Fibroblast of lung (primary cell): ENCODE measurements at regions not wholly inside any gene's neighbourhood (a gene's known extent, or its start where the extent isn't known, plus 50 kb on each side); places are given as distances from the start of the nearest gene placed in this dataset.

Experiments used
- CTCF ChIP-seq, 2 donors: IDR thresholded peaks in 1 of 2; conservative IDR thresholded peaks in 1 of 2; 1 replicate in 1 of 2; 2 replicates in 1 of 2; pipeline ENCODE4 v1.5.1; 2011 to 2012; ENCODE audit warnings: low read length in 2 of 2, control low read depth in 1 of 2, inconsistent platforms in 1 of 2, low read depth in 1 of 2, mild to moderate bottlenecking in 1 of 2
- EZH2 ChIP-seq: IDR thresholded peaks from 2 replicates; pipeline ENCODE4 v1.5.1; 2012; ENCODE audit warnings: low read length, control low read depth, mild to moderate bottlenecking; ENCODE audit errors: missing control alignments

- no peak for TF ChIP-seq CTCF (conservative IDR thresholded peaks at IDR 0.05 in 1 of 2, IDR thresholded peaks at IDR 0.05 in 1 of 2; ENCODE audit: low read depth in 1 of 2, low read length in 2 of 2)
- no peak for TF ChIP-seq EZH2
These were observed 76.5 kb upstream of the APCDD1 start for GRCh38 chr18:10377956-10378355.
